GM04503 (cell line): ENCODE measurements at regions not wholly inside any gene's neighbourhood (a gene's known extent, or its start where the extent isn't known, plus 50 kb on each side); places are given as distances from the start of the nearest gene placed in this dataset.
"Not testable (repeated sequence)": the region's sequence is repeated elsewhere in the genome, so short reads cannot be mapped to it uniquely, and the experiment has no call there.

Experiments
- DNase-seq: peaks from one replicate; pipeline ENCODE4 v3.0.0-alpha.2; 2012; ENCODE audit warnings: low read depth

- DNase-seq = no peak
Observed at GRCh38 chr3:30439451-30440053, 166.8 kb upstream of the TGFBR2 start.

- DNase-seq = peak; percentile 53
Observed at GRCh38 chr3:30440147-30440604, 166.2 kb upstream of the TGFBR2 start.

GRCh38 chr3:30440880-30441279 is 165.5 kb upstream of the TGFBR2 start:
- DNase-seq = no peak

- DNase-seq = no peak
Observed at GRCh38 chr3:30443756-30444673, 162.4 kb upstream of the TGFBR2 start.

- no peak for DNase-seq
Observed at GRCh38 chr3:30448450-30449289, 157.7 kb upstream of the TGFBR2 start.

GRCh38 chr3:30449290-30449632 is 157.1 kb upstream of the TGFBR2 start:
- DNase-seq = no peak

GRCh38 chr3:30452446-30452845 is 154.0 kb upstream of the TGFBR2 start:
- no peak for DNase-seq

GRCh38 chr3:30453360-30454039 is 152.9 kb upstream of the TGFBR2 start:
- DNase-seq = no peak

GRCh38 chr3:30454636-30455035 is 151.8 kb upstream of the TGFBR2 start:
- DNase-seq = no peak

GRCh38 chr3:30455112-30455511 is 151.3 kb upstream of the TGFBR2 start:
- DNase-seq = not testable (repeated sequence)

GRCh38 chr3:30455840-30456239 is 150.6 kb upstream of the TGFBR2 start:
- no peak for DNase-seq

GRCh38 chr3:30456264-30456663 is 150.1 kb upstream of the TGFBR2 start:
- DNase-seq = no peak

GRCh38 chr3:30457081-30457480 is 149.3 kb upstream of the TGFBR2 start:
- DNase-seq = no peak

GRCh38 chr3:30457726-30458125 is 148.7 kb upstream of the TGFBR2 start:
- no peak for DNase-seq

GRCh38 chr3:30458376-30459171 is 147.8 kb upstream of the TGFBR2 start:
- no peak for DNase-seq

GRCh38 chr3:30461311-30461710 is 145.1 kb upstream of the TGFBR2 start:
- DNase-seq = no peak

- no peak for DNase-seq
Observed at GRCh38 chr3:30462721-30463470, 143.5 kb upstream of the TGFBR2 start.

GRCh38 chr3:30464381-30464780 is 142.0 kb upstream of the TGFBR2 start:
- DNase-seq = no peak

- no peak for DNase-seq
Observed at GRCh38 chr3:30465454-30465853, 140.9 kb upstream of the TGFBR2 start.

- no peak for DNase-seq
Observed at GRCh38 chr3:30467596-30468238, 138.7 kb upstream of the TGFBR2 start.
